OCI-LY7 (cell line): ENCODE measurements at regions not wholly inside any gene's neighbourhood (a gene's known extent, or its start where the extent isn't known, plus 50 kb on each side); places are given as distances from the start of the nearest gene placed in this dataset.

Experiments used
- BruUV-seq: library from RNA; stranded (reverse); fragments of 400-500 nt; replicated peaks from 2 replicates; lab custom pipeline; 2021; lab: Mats Ljungman, UMichigan
- CTCF ChIA-PET: fragments of 300-600 bp; sonication (Branson Sonifier 250); formaldehyde crosslinking; loops from one replicate; lab custom pipeline; 2022; ENCODE audit warnings: antibody characterized with exemption; ENCODE audit not compliant: unreplicated experiment; lab: Charles Lee
- POLR2A ChIA-PET: fragments of 300-600 bp; sonication (Branson Sonifier 250); formaldehyde crosslinking; loops from one replicate; lab custom pipeline; 2022; ENCODE audit warnings: antibody characterized with exemption; lab: Charles Lee
- DNase-seq: peaks from one replicate; pipeline ENCODE4 v3.0.0-alpha.2; 2015; ENCODE audit warnings: low spot score
- H2AFZ ChIP-seq: fragments of 200-600 bp; sonication (generic), shearing (Covaris generic); 2 replicates; pipeline ENCODE4 v1.6.1; 2014; ENCODE audit warnings: mild to moderate bottlenecking, antibody characterized with exemption, low read length, moderate library complexity
- H3K27ac ChIP-seq: fragments of 200-600 bp; sonication (generic); 2 replicates; pipeline ENCODE4 v1.5.1; 2014; ENCODE audit warnings: mixed run types, low read depth, mild to moderate bottlenecking, moderate library complexity, low read length, inconsistent platforms; ENCODE audit not compliant: poor library complexity, severe bottlenecking
- H3K36me3 ChIP-seq: fragments of 200-600 bp; sonication (generic); 2 replicates; pipeline ENCODE4 v1.6.1; 2014; ENCODE audit warnings: mild to moderate bottlenecking, antibody characterized with exemption, low read length, moderate library complexity, mixed read lengths; ENCODE audit not compliant: insufficient read depth
- H3K4me1 ChIP-seq: fragments of 200-600 bp; sonication (generic); 2 replicates; pipeline ENCODE4 v1.5.1; 2014; ENCODE audit warnings: mild to moderate bottlenecking, low read length; ENCODE audit not compliant: insufficient read depth, poor library complexity, severe bottlenecking
- H3K4me2 ChIP-seq: fragments of 200-600 bp; sonication (generic); 2 replicates; pipeline ENCODE4 v1.6.1; 2014; ENCODE audit warnings: mild to moderate bottlenecking, low read length
- H3K4me3 ChIP-seq: fragments of 200-600 bp; sonication (generic); 2 replicates; pipeline ENCODE4 v1.5.1; 2014; ENCODE audit warnings: mild to moderate bottlenecking, low read depth, low read length; ENCODE audit not compliant: poor library complexity, severe bottlenecking
- H3K79me2 ChIP-seq: fragments of 200-600 bp; sonication (generic); 2 replicates; pipeline ENCODE4 v1.6.1; 2016; ENCODE audit warnings: low read depth, mild to moderate bottlenecking, low read length, moderate library complexity, mixed read lengths; ENCODE audit not compliant: insufficient read depth
- H3K9me2 ChIP-seq: fragments of 200-600 bp; sonication (generic); 2 replicates; pipeline ENCODE4 v1.6.1; 2016; ENCODE audit warnings: mild to moderate bottlenecking, low read length, mixed read lengths; ENCODE audit not compliant: insufficient read depth
- H3K9me3 ChIP-seq: fragments of 200-600 bp; sonication (generic); 2 replicates; pipeline ENCODE4 v1.6.1; 2014; ENCODE audit warnings: mild to moderate bottlenecking, mixed run types, low read length, mixed read lengths
- H4K20me1 ChIP-seq: fragments of 200-600 bp; sonication (generic); 2 replicates; pipeline ENCODE4 v1.6.1; 2014; ENCODE audit warnings: mild to moderate bottlenecking, antibody characterized with exemption, low read length, moderate library complexity, mixed read lengths; ENCODE audit not compliant: insufficient read depth
- CTCF ChIP-seq: fragments of 200-600 bp; sonication (generic); conservative IDR thresholded peaks from 2 replicates; pipeline ENCODE4 v1.5.1; 2014; ENCODE audit warnings: mild to moderate bottlenecking, antibody characterized with exemption, low read length, moderate library complexity, mixed read lengths
- EZH2phosphoT487 ChIP-seq: fragments of 200-600 bp; sonication (generic); IDR thresholded peaks from 2 replicates; pipeline ENCODE4 v1.6.1; 2018; ENCODE audit warnings: low read depth, borderline replicate concordance, mild to moderate bottlenecking, mixed run types, antibody characterized with exemption, low read length, moderate library complexity, mixed read lengths
- intact Hi-C: fragments of 100-400 bp; cut with micrococcal nuclease; formaldehyde crosslinking; loops from one replicate; pipeline ENCODE4 v1.10.0; 2022; ENCODE audit not compliant: unreplicated experiment

- Histone ChIP-seq H3K79me2 (no peaks in the 10 kb centered on the region), H3K4me1 (peaks cover 50% of the 10 kb centered on the region), H3K4me2 (peak overlapping the region; percentile 93), H3K4me3 (peak overlapping the region; percentile 34), H3K27ac (peak overlapping the region; percentile 72), H3K36me3 (no peaks in the 10 kb centered on the region; the same call in 1 of the 2 replicates), H3K9me2 (no peaks in the 10 kb centered on the region), H4K20me1 (no peaks in the 10 kb centered on the region), H3K9me3 (peaks cover 5% of the 10 kb centered on the region; the same call in 1 of the 2 replicates), H2AFZ (peak overlapping the region; percentile 92)
- CTCF ChIA-PET: interaction anchor here (0.8 to 1.0 kb wide), 2 partner anchors 10 to 12 kb away, joined by 3 to 4 read pairs; no protein-coding TSS in a partner anchor
- BruUV-seq: no TSS peak
- TF ChIP-seq EZH2phosphoT487 (no peak), CTCF (no peak)
- intact Hi-C loops: no loop called here
- POLR2A ChIA-PET: interaction anchor here (0.7 to 3.6 kb wide), 7 partner anchors 9 to 203 kb away, joined by 3 to 18 read pairs (median 3); no protein-coding TSS in a partner anchor
- peak; percentile 44 for DNase-seq
These were observed 70.5 kb upstream of the BOD1 start for GRCh38 chr5:173686950-173687349.

GRCh38 chr5:173688703-173689102, 72.3 kb upstream of the BOD1 start:
- ChIA-PET CTCF (no interaction called here), POLR2A (interaction anchor here (0.8 to 3.6 kb wide), 7 partner anchors 8 to 104 kb away, joined by 3 to 18 read pairs (median 6); no protein-coding TSS in a partner anchor)
- Histone ChIP-seq H3K4me2 (peak overlapping the region; percentile 93), H3K36me3 (no peaks in the 10 kb centered on the region; the same call in 1 of the 2 replicates), H3K4me3 (peak overlapping the region; percentile 61), H3K9me2 (no peaks in the 10 kb centered on the region), H3K9me3 (peaks cover 5% of the 10 kb centered on the region; the same call in 1 of the 2 replicates), H2AFZ (peak overlapping the region; percentile 88; the same call in 1 of the 2 replicates), H3K79me2 (no peaks in the 10 kb centered on the region), H3K4me1 (peaks cover 47% of the 10 kb centered on the region), H3K27ac (peak overlapping the region; percentile 68), H4K20me1 (no peaks in the 10 kb centered on the region)
- intact Hi-C loops: no loop called here
- TF ChIP-seq CTCF (no peak), EZH2phosphoT487 (no peak)
- DNase-seq: no peak
- BruUV-seq: no TSS peak

- DNase-seq: no peak
- no TSS peak for BruUV-seq
- CTCF ChIA-PET: interaction anchor here (1.3 kb wide), 1 partner anchor 10 kb away, joined by 6 read pairs; no protein-coding TSS in a partner anchor
These were observed 72.8 kb upstream of the BOD1 start for GRCh38 chr5:173689171-173689736.

More at GRCh38 chr5:173689171-173689736, 72.8 kb upstream of the BOD1 start:
- intact Hi-C loops: no loop called here
- H3K4me1 ChIP-seq: peaks cover 47% of the 10 kb centered on the region
- peaks cover 5% of the 10 kb centered on the region; the same call in 1 of the 2 replicates for H3K9me3 ChIP-seq
- peak overlapping the region; percentile 61 for H3K4me3 ChIP-seq
- H3K9me2 ChIP-seq: no peaks in the 10 kb centered on the region
- H4K20me1 ChIP-seq: no peaks in the 10 kb centered on the region
- peak overlapping the region; percentile 88 for H2AFZ ChIP-seq
- H3K27ac ChIP-seq: peak overlapping the region; percentile 68
- no peaks in the 10 kb centered on the region for H3K79me2 ChIP-seq
- POLR2A ChIA-PET: interaction anchor here (0.5 to 3.6 kb wide), 12 partner anchors 8 to 223 kb away, joined by 3 to 18 read pairs (median 5); no protein-coding TSS in a partner anchor
- peak overlapping the region; percentile 93 for H3K4me2 ChIP-seq
- H3K36me3 ChIP-seq: no peaks in the 10 kb centered on the region; the same call in 1 of the 2 replicates
- no peak for TF ChIP-seq CTCF
- no peak for TF ChIP-seq EZH2phosphoT487
